ENCODE measurements at regions not wholly inside any gene's neighbourhood (a gene's known extent, or its start where the extent isn't known, plus 50 kb on each side); places are given as distances from the start of the nearest gene placed in this dataset.

GRCh38 chr17:73697872-73698271, 53.6 kb upstream of the SDK2 start:
- intact Hi-C loops (cut with micrococcal nuclease): no loop called here
- H3K36me3 ChIP-seq (ENCODE audit: low read depth, low read length): no peaks in the 10 kb centered on the region
- TF ChIP-seq EZH2phosphoT487 (IDR thresholded peaks at IDR 0.05; ENCODE audit: borderline replicate concordance, low read length): no peak
- TF ChIP-seq, protein P1, sequence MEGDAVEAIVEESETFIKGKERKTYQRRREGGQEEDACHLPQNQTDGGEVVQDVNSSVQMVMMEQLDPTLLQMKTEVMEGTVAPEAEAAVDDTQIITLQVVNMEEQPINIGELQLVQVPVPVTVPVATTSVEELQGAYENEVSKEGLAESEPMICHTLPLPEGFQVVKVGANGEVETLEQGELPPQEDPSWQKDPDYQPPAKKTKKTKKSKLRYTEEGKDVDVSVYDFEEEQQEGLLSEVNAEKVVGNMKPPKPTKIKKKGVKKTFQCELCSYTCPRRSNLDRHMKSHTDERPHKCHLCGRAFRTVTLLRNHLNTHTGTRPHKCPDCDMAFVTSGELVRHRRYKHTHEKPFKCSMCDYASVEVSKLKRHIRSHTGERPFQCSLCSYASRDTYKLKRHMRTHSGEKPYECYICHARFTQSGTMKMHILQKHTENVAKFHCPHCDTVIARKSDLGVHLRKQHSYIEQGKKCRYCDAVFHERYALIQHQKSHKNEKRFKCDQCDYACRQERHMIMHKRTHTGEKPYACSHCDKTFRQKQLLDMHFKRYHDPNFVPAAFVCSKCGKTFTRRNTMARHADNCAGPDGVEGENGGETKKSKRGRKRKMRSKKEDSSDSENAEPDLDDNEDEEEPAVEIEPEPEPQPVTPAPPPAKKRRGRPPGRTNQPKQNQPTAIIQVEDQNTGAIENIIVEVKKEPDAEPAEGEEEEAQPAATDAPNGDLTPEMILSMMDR (conservative IDR thresholded peaks at IDR 0.05; ENCODE audit: low read depth, low read length): peak; percentile 17; the same call in 1 of the 2 replicates
- no peak for TF ChIP-seq EZH2 (IDR thresholded peaks at IDR 0.05; ENCODE audit: low read length, unreplicated experiment)
- H3K4me2 ChIP-seq (ENCODE audit: low read length): no peak overlapping the region
- H3K4me1 ChIP-seq (ENCODE audit: insufficient read depth, low read length): no peaks in the 10 kb centered on the region
- ATAC-seq (no peak), DNase-seq (no peak)
- no TSS peak for BruUV-seq (replicated peaks)
- ChIA-PET POLR2A (ENCODE audit: unreplicated experiment) (no interaction called here), CTCF (no interaction called here)
- H2AFZ ChIP-seq (ENCODE audit: low read length): no peak overlapping the region
- H3K4me3 ChIP-seq (ENCODE audit: low read length): no peak overlapping the region
- no peaks in the 10 kb centered on the region for H3K9me2 ChIP-seq (replicated peaks; ENCODE audit: low read length)
- no peaks in the 10 kb centered on the region for H3F3A ChIP-seq (ENCODE audit: low read length, unreplicated experiment)
- no peaks in the 10 kb centered on the region for H4K20me1 ChIP-seq (ENCODE audit: low read length)
- H3K27me3 ChIP-seq (ENCODE audit: low read length): peaks cover 23% of the 10 kb centered on the region
- H3K79me2 ChIP-seq (ENCODE audit: low read length): no peaks in the 10 kb centered on the region
- H3K9ac ChIP-seq (ENCODE audit: low read length): no peak overlapping the region
- H3K27ac ChIP-seq (ENCODE audit: low read length): no peak overlapping the region
- H3K9me3 ChIP-seq (ENCODE audit: low read length): no peaks in the 10 kb centered on the region

GRCh38 chr17:73698966-73699365, 54.7 kb upstream of the SDK2 start:
- H3K4me1 ChIP-seq (ENCODE audit: insufficient read depth, low read length): no peaks in the 10 kb centered on the region
- no peak overlapping the region for H3K27ac ChIP-seq (ENCODE audit: low read length)
- ChIA-PET CTCF (no interaction called here), POLR2A (ENCODE audit: unreplicated experiment) (no interaction called here)
- peaks cover 24% of the 10 kb centered on the region for H3K27me3 ChIP-seq (ENCODE audit: low read length)
- no peaks in the 10 kb centered on the region for H4K20me1 ChIP-seq (ENCODE audit: low read length)
- no peak overlapping the region for H2AFZ ChIP-seq (ENCODE audit: low read length)
- DNase-seq: no peak
- TF ChIP-seq EZH2phosphoT487 (IDR thresholded peaks at IDR 0.05; ENCODE audit: borderline replicate concordance, low read length): no peak
- TF ChIP-seq, protein P1 (conservative IDR thresholded peaks at IDR 0.05; ENCODE audit: low read depth, low read length): no peak
- no peak for TF ChIP-seq EZH2 (IDR thresholded peaks at IDR 0.05; ENCODE audit: low read length, unreplicated experiment)
- H3K9me2 ChIP-seq (replicated peaks; ENCODE audit: low read length): no peaks in the 10 kb centered on the region
- no peaks in the 10 kb centered on the region for H3K79me2 ChIP-seq (ENCODE audit: low read length)
- no peak overlapping the region for H3K4me2 ChIP-seq (ENCODE audit: low read length)
- no peaks in the 10 kb centered on the region for H3K36me3 ChIP-seq (ENCODE audit: low read depth, low read length)
- no peaks in the 10 kb centered on the region for H3F3A ChIP-seq (ENCODE audit: low read length, unreplicated experiment)
- H3K9me3 ChIP-seq (ENCODE audit: low read length): no peaks in the 10 kb centered on the region
- no peak overlapping the region for H3K4me3 ChIP-seq (ENCODE audit: low read length)
- H3K9ac ChIP-seq (ENCODE audit: low read length): no peak overlapping the region
- ATAC-seq: no peak
- no TSS peak for BruUV-seq (replicated peaks)
- intact Hi-C loops (cut with micrococcal nuclease): no loop called here

GRCh38 chr17:73701701-73702100, 57.5 kb upstream of the SDK2 start:
- BruUV-seq (replicated peaks): no TSS peak

More at GRCh38 chr17:73701701-73702100, 57.5 kb upstream of the SDK2 start:
- no peak overlapping the region for H2AFZ ChIP-seq (ENCODE audit: low read length)
- no peaks in the 10 kb centered on the region for H4K20me1 ChIP-seq (ENCODE audit: low read length)
- no peak for TF ChIP-seq EZH2phosphoT487 (IDR thresholded peaks at IDR 0.05; ENCODE audit: borderline replicate concordance, low read length)
- TF ChIP-seq EZH2 (IDR thresholded peaks at IDR 0.05; ENCODE audit: low read length, unreplicated experiment): no peak
- TF ChIP-seq, protein P1 (conservative IDR thresholded peaks at IDR 0.05; ENCODE audit: low read depth, low read length): no peak
- H3K4me3 ChIP-seq (ENCODE audit: low read length): no peak overlapping the region
- peaks cover 36% of the 10 kb centered on the region for H3K27me3 ChIP-seq (ENCODE audit: low read length)
- no peaks in the 10 kb centered on the region for H3K36me3 ChIP-seq (ENCODE audit: low read depth, low read length)
- no peak overlapping the region for H3K9ac ChIP-seq (ENCODE audit: low read length)
- H3K9me3 ChIP-seq (ENCODE audit: low read length): no peaks in the 10 kb centered on the region
- CTCF ChIA-PET: no interaction called here
- intact Hi-C loops (cut with micrococcal nuclease): no loop called here
- H3K79me2 ChIP-seq (ENCODE audit: low read length): no peaks in the 10 kb centered on the region
- ATAC-seq (no peak), DNase-seq (no peak)
- H3K4me1 ChIP-seq (ENCODE audit: insufficient read depth, low read length): 0 out of 2 replicates have a peak, but pooled peaks cover 3% of the 10 kb centered on the region
- no peak overlapping the region for H3K27ac ChIP-seq (ENCODE audit: low read length)
- H3K4me2 ChIP-seq (ENCODE audit: low read length): no peak overlapping the region
- POLR2A ChIA-PET (ENCODE audit: unreplicated experiment): no interaction called here
- no peaks in the 10 kb centered on the region for H3F3A ChIP-seq (ENCODE audit: low read length, unreplicated experiment)
- no peaks in the 10 kb centered on the region for H3K9me2 ChIP-seq (replicated peaks; ENCODE audit: low read length)

All from PC-3 (cell line).